Type B pancreatic cell (in vitro differentiated cells): ENCODE measurements at regions not wholly inside any gene's neighbourhood (a gene's known extent, or its start where the extent isn't known, plus 50 kb on each side); places are given as distances from the start of the nearest gene placed in this dataset.
"Not testable (repeated sequence)": the region's sequence is repeated elsewhere in the genome, so short reads cannot be mapped to it uniquely, and the experiment has no call there.

Source experiments
- DNase-seq: peaks from one replicate; pipeline ENCODE4 v3.0.0; 2021; ENCODE audit warnings: mixed read lengths; ENCODE audit not compliant: unreplicated experiment; ENCODE audit errors: extremely low spot score
- H3K27ac Mint-ChIP-seq: 2 replicates; pipeline ENCODE4 v1.8.0; 2021; ENCODE audit warnings: mild to moderate bottlenecking, mixed read lengths
- H3K27me3 Mint-ChIP-seq: 2 replicates; pipeline ENCODE4 v1.8.0; 2021; ENCODE audit warnings: mixed read lengths
- H3K36me3 Mint-ChIP-seq: 2 replicates; pipeline ENCODE4 v1.8.0; 2021; ENCODE audit warnings: mixed read lengths
- H3K4me1 Mint-ChIP-seq: one replicate; pipeline ENCODE4 v1.8.0; 2021; ENCODE audit warnings: mixed read lengths; ENCODE audit not compliant: unreplicated experiment
- H3K4me3 Mint-ChIP-seq: 2 replicates; pipeline ENCODE4 v1.8.0; 2021; ENCODE audit warnings: mild to moderate bottlenecking, mixed read lengths
- H3K9me3 Mint-ChIP-seq: 2 replicates; pipeline ENCODE4 v1.8.0; 2021; ENCODE audit warnings: mixed read lengths
- CTCF ChIP-seq: fragments of 200-600 bp; sonication (generic); conservative IDR thresholded peaks from 2 replicates; pipeline ENCODE4 v1.5.0; 2021; ENCODE audit warnings: antibody characterized with exemption, mild to moderate bottlenecking

GRCh38 chr5:135150767-135151166 is 116.7 kb upstream of the PITX1 start:
- H3K4me1 Mint-ChIP-seq, result no peaks in the 10 kb centered on the region
- H3K9me3 Mint-ChIP-seq, result peaks cover 10% of the 10 kb centered on the region
- no peaks in the 10 kb centered on the region for H3K36me3 Mint-ChIP-seq
- peaks cover 21% of the 10 kb centered on the region for H3K27me3 Mint-ChIP-seq
- TF ChIP-seq CTCF, result no peak
- no peak overlapping the region for H3K4me3 Mint-ChIP-seq
- DNase-seq, result peak; percentile 20
- H3K27ac Mint-ChIP-seq, result no peak overlapping the region

- H3K27me3 Mint-ChIP-seq, result peaks cover 20% of the 10 kb centered on the region
- peak; percentile 52 for DNase-seq
- H3K4me3 Mint-ChIP-seq, result no peak overlapping the region
- H3K27ac Mint-ChIP-seq, result no peak overlapping the region
- no peak for TF ChIP-seq CTCF
- H3K4me1 Mint-ChIP-seq, result no peaks in the 10 kb centered on the region
- H3K9me3 Mint-ChIP-seq, result peaks cover 10% of the 10 kb centered on the region
- no peaks in the 10 kb centered on the region for H3K36me3 Mint-ChIP-seq
These were observed 116.1 kb upstream of the PITX1 start for GRCh38 chr5:135149956-135150723.

GRCh38 chr5:135149229-135149955 is 115.4 kb upstream of the PITX1 start:
- H3K27ac Mint-ChIP-seq, result no peak overlapping the region
- no peaks in the 10 kb centered on the region for H3K4me1 Mint-ChIP-seq

GRCh38 chr5:135147294-135148090 is 113.5 kb upstream of the PITX1 start:
- Mint-ChIP-seq H3K4me3 (no peak overlapping the region), H3K27ac (no peak overlapping the region), H3K36me3 (no peaks in the 10 kb centered on the region), H3K27me3 (peaks cover 17% of the 10 kb centered on the region), H3K4me1 (no peaks in the 10 kb centered on the region), H3K9me3 (peaks cover 10% of the 10 kb centered on the region)
- DNase-seq, result no peak
- no peak for TF ChIP-seq CTCF

More at GRCh38 chr5:135149229-135149955, 115.4 kb upstream of the PITX1 start:
- H3K9me3 Mint-ChIP-seq, result peaks cover 10% of the 10 kb centered on the region
- peaks cover 19% of the 10 kb centered on the region for H3K27me3 Mint-ChIP-seq
- no peak overlapping the region for H3K4me3 Mint-ChIP-seq
- DNase-seq, result no peak
- H3K36me3 Mint-ChIP-seq, result no peaks in the 10 kb centered on the region
- no peak for TF ChIP-seq CTCF

GRCh38 chr5:135145985-135146384 is 112.0 kb upstream of the PITX1 start:
- no peaks in the 10 kb centered on the region for H3K36me3 Mint-ChIP-seq
- TF ChIP-seq CTCF, result no peak
- peaks cover 10% of the 10 kb centered on the region for H3K9me3 Mint-ChIP-seq
- no peak for DNase-seq
- no peak overlapping the region for H3K4me3 Mint-ChIP-seq
- no peak overlapping the region for H3K27ac Mint-ChIP-seq
- peaks cover 13% of the 10 kb centered on the region for H3K27me3 Mint-ChIP-seq
- H3K4me1 Mint-ChIP-seq, result no peaks in the 10 kb centered on the region

- not testable (repeated sequence) for H3K27ac Mint-ChIP-seq, DNase-seq, H3K9me3 Mint-ChIP-seq, H3K4me3 Mint-ChIP-seq, H3K36me3 Mint-ChIP-seq, H3K4me1 Mint-ChIP-seq
- H3K27me3 Mint-ChIP-seq, result peaks cover 23% of the 10 kb centered on the region
These were observed 109.7 kb upstream of the PITX1 start for GRCh38 chr5:135143682-135144081.
